Activated T-helper 17 cell treated with anti-CD3 and anti-CD28 coated beads, Interleukin-2, amount 50 U/mL, for 72 hours (primary cell): ENCODE measurements at regions not wholly inside any gene's neighbourhood (a gene's known extent, or its start where the extent isn't known, plus 50 kb on each side); places are given as distances from the start of the nearest gene placed in this dataset.

Source experiments
- ATAC-seq: fragments of 150-1000 bp; cut with Tn5 transposase; replicated peaks from 2 replicates; pipeline ENCODE4 v1.10.0; 2021; ENCODE audit warnings: mild to moderate bottlenecking, moderate library complexity
- H3K27ac Mint-ChIP-seq: one replicate; pipeline ENCODE4 v1.8.0; 2022; ENCODE audit warnings: mixed read lengths
- H3K27me3 Mint-ChIP-seq: one replicate; pipeline ENCODE4 v1.8.0; 2022; ENCODE audit warnings: mixed read lengths
- H3K36me3 Mint-ChIP-seq: one replicate; pipeline ENCODE4 v1.8.0; 2022; ENCODE audit warnings: low read depth, mild to moderate bottlenecking, mixed read lengths
- H3K4me1 Mint-ChIP-seq: one replicate; pipeline ENCODE4 v1.8.0; 2022; ENCODE audit warnings: mixed read lengths
- H3K4me3 Mint-ChIP-seq: one replicate; pipeline ENCODE4 v1.8.0; 2022; ENCODE audit warnings: mild to moderate bottlenecking, mixed read lengths
- H3K9me3 Mint-ChIP-seq: one replicate; pipeline ENCODE4 v1.8.0; 2022; ENCODE audit warnings: mixed read lengths

DNA sequence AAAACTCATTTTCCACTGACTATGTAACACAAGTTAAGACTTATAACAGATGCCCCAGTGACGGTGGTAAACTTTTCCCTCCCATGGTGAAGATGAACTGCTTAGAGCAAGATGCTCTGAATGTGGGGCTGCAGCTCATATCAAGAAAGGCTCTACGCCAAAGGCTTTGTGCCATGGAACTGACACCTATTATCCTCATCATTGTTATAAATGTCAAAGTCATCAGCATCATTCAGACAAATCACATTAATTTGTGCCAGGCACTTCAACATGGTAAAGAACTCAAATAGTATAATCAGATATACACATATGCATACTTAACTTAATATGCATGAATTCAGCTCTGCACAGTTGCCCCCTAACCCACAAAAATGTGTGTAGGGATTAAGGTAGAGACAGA is 305.9 kb upstream of the ATP10B start:
- Mint-ChIP-seq H3K27me3 (no peaks in the 10 kb centered on the region), H3K27ac (no peak overlapping the region), H3K9me3 (peaks cover 7% of the 10 kb centered on the region), H3K36me3 (no peaks in the 10 kb centered on the region), H3K4me1 (no peaks in the 10 kb centered on the region), H3K4me3 (no peak overlapping the region)
- ATAC-seq: no peak

DNA sequence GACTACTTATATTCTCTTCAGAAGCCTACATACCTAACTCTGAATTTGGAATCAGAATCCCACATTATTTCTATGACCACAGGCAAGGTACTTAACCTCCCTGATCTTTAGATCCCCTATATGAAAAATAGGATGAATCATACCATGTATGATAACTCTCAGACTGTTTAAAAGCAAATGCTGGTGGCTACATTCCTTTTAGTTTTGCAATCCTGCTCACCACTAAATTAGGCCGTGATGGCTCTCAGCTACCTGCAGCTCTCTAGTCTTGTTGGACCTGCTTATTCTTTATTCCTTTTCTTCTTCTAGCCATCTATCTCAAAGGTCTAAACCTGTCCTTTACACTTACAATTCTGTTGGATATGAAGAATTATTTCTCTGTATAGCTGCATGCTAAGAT is 303.4 kb upstream of the ATP10B start:
- H3K9me3 Mint-ChIP-seq: peaks cover 7% of the 10 kb centered on the region
- no peaks in the 10 kb centered on the region for H3K36me3 Mint-ChIP-seq
- H3K4me1 Mint-ChIP-seq: no peaks in the 10 kb centered on the region
- H3K4me3 Mint-ChIP-seq: no peak overlapping the region
- no peak for ATAC-seq
- H3K27ac Mint-ChIP-seq: no peak overlapping the region
- H3K27me3 Mint-ChIP-seq: no peaks in the 10 kb centered on the region

DNA sequence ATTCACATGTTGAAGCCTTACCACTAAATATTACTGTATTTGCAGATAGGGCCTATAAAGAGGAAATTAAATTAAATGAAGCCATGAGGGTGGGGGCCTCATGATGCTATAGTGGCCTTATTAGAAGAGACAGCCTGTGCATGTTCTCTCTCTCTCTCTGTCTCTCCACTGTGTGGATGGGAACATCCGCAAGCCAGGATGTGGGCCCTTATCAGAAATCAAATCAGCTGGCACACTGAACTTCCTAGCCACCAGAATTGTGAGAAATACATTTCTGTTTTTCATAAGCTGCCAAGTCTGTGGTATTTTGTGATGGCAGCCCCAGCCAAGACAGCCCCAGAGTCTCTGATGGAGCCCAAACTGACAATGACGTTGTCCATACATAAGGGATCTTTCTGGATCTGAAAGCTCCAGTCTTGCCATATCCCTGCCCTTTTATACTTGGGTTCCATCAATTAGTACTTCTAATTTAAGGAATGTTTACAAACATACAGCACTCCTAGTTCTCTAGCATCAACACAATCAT is 300.5 kb upstream of the ATP10B start:
- no peak for ATAC-seq
- Mint-ChIP-seq H3K36me3 (no peaks in the 10 kb centered on the region), H3K4me1 (no peaks in the 10 kb centered on the region), H3K9me3 (peaks cover 8% of the 10 kb centered on the region), H3K27ac (no peak overlapping the region), H3K27me3 (peaks cover 3% of the 10 kb centered on the region), H3K4me3 (no peak overlapping the region)

DNA sequence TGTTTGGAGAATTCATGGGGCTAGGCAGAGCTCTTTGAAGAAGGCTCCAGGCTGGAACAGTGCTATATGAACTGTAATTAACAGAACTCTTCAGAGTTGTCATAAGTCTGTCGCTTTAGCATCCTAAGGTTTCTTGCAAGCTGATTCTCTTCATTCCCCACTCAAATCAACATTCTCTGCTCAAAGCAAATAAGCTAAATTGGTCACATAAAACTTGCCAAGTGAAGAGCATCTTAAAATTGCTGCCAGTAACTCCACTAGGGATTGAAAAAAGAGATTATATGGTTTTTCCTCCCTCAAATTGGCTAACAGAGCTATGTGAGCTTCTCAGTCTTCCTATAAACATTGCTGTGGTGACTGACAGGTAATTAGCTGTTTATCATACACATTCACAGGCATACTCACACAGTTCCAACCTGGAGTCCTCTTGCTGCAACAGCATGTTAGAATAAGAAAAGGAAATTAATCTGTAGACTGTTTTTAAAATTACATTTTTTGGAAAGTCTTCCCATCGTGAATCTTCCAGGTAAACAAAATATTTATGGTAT is 298.5 kb upstream of the ATP10B start:
- H3K4me1 Mint-ChIP-seq: no peaks in the 10 kb centered on the region
- no peak overlapping the region for H3K27ac Mint-ChIP-seq
- peaks cover 3% of the 10 kb centered on the region for H3K27me3 Mint-ChIP-seq
- H3K9me3 Mint-ChIP-seq: peaks cover 5% of the 10 kb centered on the region
- no peak overlapping the region for H3K4me3 Mint-ChIP-seq
- H3K36me3 Mint-ChIP-seq: no peaks in the 10 kb centered on the region
- no peak for ATAC-seq

DNA sequence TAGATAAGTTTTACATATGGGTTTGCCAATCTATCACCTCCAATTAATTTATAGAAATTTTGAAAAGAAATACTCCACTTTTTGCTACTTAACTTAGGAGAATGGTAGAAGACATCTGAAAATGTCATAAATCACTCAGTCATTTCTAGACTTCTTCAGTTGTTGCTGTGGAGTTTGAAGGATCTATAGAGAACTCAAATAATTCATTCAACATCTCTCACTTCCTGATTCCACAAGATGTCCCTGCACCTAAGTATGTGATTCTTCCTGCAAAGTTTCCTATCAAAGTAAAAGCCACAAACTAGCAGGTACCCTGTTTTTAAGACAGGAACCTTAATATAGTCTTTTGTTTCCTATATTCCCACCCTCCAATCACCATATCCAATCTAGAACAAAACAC is 297.1 kb upstream of the ATP10B start:
- Mint-ChIP-seq H3K27ac (no peak overlapping the region), H3K27me3 (peaks cover 3% of the 10 kb centered on the region), H3K9me3 (peaks cover 5% of the 10 kb centered on the region), H3K4me3 (no peak overlapping the region), H3K4me1 (no peaks in the 10 kb centered on the region), H3K36me3 (no peaks in the 10 kb centered on the region)
- ATAC-seq: no peak

DNA sequence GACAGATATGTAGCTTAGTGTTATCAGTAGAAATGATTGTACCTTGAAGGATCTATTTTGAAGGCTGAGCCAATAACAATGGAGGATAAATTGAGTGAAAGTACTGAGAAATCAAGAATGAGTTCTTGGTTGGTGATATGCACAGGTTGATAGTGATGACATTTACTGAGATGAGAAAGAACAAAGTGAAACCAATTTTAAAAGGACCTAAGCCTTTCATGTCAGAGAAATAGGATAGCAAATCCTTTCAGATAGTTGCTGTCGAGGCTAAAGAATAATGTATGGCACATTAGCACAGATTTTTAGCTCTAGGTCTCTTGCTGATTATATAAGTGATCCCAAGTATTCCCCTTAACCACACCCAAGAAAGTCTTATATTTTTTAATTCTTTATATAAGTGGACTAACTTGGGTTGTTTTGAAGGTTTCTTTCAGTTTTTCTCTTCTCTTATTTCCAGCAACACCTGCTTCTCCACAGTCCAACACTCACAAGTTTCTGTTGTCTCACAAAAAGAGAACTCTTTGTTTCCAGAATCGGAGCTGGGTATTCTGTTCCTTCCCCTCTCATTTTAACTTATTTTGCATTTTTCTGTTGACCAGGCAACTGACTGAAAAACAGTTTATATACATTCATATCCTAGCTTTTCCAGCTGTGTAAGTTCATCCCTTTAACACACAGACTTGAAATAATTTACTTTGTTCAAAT is 286.9 kb upstream of the ATP10B start:
- no peak for ATAC-seq
- H3K9me3 Mint-ChIP-seq: peaks cover 5% of the 10 kb centered on the region
- no peak overlapping the region for H3K4me3 Mint-ChIP-seq
- no peak overlapping the region for H3K27ac Mint-ChIP-seq
- H3K36me3 Mint-ChIP-seq: no peaks in the 10 kb centered on the region
- no peaks in the 10 kb centered on the region for H3K4me1 Mint-ChIP-seq
- no peaks in the 10 kb centered on the region for H3K27me3 Mint-ChIP-seq

DNA sequence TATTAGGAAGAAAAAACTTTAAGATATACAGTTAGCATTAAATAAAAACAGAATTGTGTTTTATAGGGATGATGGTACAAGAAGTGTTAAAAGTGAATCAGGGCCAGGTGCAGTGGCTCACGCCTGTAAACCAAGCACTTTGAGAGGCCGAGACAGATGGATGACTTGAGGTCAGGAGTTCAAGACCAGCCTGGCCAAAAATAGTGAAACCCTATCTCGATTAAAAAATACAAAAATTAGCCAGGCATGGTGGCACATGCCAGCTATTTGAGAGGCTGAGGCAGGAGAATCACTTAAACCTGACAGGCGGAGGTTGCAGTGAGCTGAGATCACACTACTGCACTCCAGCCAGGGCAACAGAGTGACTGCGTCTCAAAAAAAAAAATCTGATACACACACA is 282.9 kb upstream of the ATP10B start:
- Mint-ChIP-seq H3K36me3 (no peaks in the 10 kb centered on the region), H3K4me1 (no peaks in the 10 kb centered on the region), H3K27ac (no peak overlapping the region), H3K27me3 (no peaks in the 10 kb centered on the region), H3K4me3 (no peak overlapping the region), H3K9me3 (peaks cover 5% of the 10 kb centered on the region)
- no peak for ATAC-seq

DNA sequence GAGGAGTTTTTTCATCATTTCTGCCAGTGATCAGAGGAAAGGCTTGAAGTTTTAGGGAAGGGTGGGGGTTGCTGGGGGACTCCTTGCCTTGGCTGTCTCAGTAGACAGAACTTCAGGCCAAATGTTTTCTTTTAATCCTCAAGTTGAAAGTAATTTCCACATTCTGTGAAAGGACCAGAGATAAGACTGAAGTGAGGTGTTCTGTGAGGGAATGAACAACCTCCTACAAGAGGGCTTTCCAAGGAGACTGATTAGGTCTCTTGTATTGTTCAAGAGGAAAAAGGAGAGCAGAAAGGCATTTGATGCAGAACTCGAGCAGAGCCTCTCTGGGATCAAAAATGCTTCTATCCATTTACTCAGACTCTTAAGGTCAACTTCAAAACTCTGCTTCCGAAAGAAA is 282.1 kb upstream of the ATP10B start:
- no peaks in the 10 kb centered on the region for H3K4me1 Mint-ChIP-seq
- no peaks in the 10 kb centered on the region for H3K27me3 Mint-ChIP-seq
- H3K36me3 Mint-ChIP-seq: no peaks in the 10 kb centered on the region
- peaks cover 6% of the 10 kb centered on the region for H3K9me3 Mint-ChIP-seq
- H3K27ac Mint-ChIP-seq: no peak overlapping the region
- H3K4me3 Mint-ChIP-seq: no peak overlapping the region
- no peak for ATAC-seq

DNA sequence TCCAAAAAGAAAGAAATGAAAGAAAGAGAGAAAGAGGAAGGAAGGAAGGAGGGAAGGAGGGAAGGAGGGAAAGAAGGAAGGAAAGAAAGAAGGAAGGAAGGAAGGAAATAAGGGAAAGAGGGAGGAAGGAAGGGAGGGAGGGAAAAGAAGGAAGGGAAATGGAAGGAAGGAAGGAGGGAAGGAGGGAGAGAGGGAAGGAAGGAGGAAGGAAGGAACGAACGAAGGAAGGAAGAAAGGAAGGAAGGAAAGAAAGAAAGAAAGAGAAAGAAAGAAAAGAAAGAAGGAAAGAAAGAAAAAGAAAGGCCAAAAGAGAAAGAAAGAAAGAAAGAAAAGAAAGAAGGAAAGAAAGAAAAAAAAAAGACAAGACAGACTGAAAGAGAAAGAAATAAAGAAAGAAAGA is 263.9 kb upstream of the ATP10B start:
- no peak overlapping the region for H3K27ac Mint-ChIP-seq
- H3K4me3 Mint-ChIP-seq: no peak overlapping the region
- H3K4me1 Mint-ChIP-seq: no peaks in the 10 kb centered on the region
- no peaks in the 10 kb centered on the region for H3K36me3 Mint-ChIP-seq
- H3K27me3 Mint-ChIP-seq: peaks cover 5% of the 10 kb centered on the region
- no peak for ATAC-seq
- H3K9me3 Mint-ChIP-seq: peaks cover 5% of the 10 kb centered on the region

DNA sequence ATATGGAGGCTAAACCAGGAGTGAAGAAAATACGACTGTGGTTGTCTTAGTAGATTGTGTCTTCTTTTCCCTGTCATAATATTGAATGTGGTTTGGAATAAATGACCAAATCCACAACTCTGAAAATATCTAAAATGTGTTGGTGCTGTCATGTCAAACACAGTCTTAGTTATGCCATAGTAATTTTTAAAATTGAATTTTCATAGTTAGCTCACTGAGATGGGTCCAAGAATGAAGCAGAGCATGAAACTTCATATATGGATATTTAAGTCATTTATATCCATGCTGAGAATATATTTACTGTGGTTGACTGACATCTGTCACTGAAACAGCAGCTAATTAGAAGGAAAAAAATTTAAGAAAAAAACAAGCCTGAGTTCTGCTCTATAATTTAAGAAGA is 260.4 kb upstream of the ATP10B start:
- peaks cover 3% of the 10 kb centered on the region for H3K27me3 Mint-ChIP-seq
- H3K27ac Mint-ChIP-seq: no peak overlapping the region
- H3K4me3 Mint-ChIP-seq: no peak overlapping the region
- no peaks in the 10 kb centered on the region for H3K4me1 Mint-ChIP-seq
- H3K9me3 Mint-ChIP-seq: no peaks in the 10 kb centered on the region
- no peak for ATAC-seq
- no peaks in the 10 kb centered on the region for H3K36me3 Mint-ChIP-seq

DNA sequence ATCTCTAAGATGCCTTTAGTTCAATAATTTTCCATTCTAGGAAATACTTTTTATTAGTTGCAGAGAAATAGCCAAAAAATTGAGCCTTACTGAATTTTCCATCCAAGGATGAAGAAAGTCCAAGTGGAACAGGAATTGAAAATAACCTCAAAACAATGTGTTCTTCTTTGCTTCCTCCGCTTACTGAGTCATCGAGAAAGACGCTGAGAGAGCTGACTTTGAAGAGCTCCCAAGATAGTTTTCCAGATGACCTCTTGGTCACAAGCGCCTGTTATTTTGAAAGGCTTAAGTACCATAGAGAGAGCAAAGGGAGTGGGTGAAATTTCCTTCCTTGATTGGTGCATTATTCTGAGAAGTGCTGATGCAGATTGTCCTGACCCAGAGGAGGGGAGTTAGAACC is 253.5 kb upstream of the ATP10B start:
- Mint-ChIP-seq H3K36me3 (no peaks in the 10 kb centered on the region), H3K4me3 (no peak overlapping the region), H3K9me3 (no peaks in the 10 kb centered on the region), H3K4me1 (no peaks in the 10 kb centered on the region), H3K27me3 (peaks cover 3% of the 10 kb centered on the region), H3K27ac (no peak overlapping the region)
- ATAC-seq: no peak

DNA sequence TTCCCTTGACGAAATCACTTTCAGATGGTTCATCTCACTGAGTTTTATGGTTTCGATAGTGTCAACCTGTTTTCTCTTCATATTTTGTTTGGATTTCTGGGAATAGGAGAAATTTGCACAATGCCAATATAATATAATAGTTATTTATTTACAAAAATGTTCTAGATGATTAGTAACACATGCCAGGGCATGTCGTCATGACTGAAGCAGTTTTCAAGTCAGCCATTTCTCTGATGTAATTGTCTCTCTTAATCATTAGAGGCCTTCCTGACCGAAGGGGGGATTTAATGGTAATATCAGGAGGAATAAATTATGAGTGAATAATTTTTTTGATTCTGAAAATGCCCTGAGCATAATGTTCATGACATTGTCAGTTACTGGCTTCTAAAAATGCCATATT is 246.5 kb upstream of the ATP10B start:
- Mint-ChIP-seq H3K27me3 (no peaks in the 10 kb centered on the region), H3K9me3 (no peaks in the 10 kb centered on the region), H3K4me3 (no peak overlapping the region), H3K4me1 (no peaks in the 10 kb centered on the region), H3K27ac (no peak overlapping the region), H3K36me3 (no peaks in the 10 kb centered on the region)
- no peak for ATAC-seq

DNA sequence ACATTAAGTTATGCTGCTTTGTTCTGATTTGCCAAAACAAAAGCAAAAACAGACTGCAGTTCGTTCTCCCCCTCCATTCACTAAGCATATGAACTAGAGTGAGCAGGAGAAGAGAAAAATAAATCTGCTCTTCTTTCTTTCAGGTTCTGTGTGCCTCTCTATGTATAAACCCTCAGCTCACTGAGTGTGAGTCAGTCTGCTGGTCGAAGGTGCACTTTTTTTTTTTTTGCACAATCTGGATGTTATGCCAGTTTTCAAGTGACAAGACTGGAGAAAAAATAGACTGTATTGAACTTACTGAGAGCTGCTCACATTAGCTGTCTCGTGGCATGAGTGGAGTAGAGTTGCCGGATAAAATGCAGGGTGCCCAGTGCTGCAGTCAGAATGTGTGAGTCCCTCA is 244.6 kb upstream of the ATP10B start:
- Mint-ChIP-seq H3K27me3 (no peaks in the 10 kb centered on the region), H3K27ac (no peak overlapping the region), H3K4me3 (no peak overlapping the region), H3K4me1 (no peaks in the 10 kb centered on the region), H3K36me3 (no peaks in the 10 kb centered on the region), H3K9me3 (no peaks in the 10 kb centered on the region)
- no peak for ATAC-seq

DNA sequence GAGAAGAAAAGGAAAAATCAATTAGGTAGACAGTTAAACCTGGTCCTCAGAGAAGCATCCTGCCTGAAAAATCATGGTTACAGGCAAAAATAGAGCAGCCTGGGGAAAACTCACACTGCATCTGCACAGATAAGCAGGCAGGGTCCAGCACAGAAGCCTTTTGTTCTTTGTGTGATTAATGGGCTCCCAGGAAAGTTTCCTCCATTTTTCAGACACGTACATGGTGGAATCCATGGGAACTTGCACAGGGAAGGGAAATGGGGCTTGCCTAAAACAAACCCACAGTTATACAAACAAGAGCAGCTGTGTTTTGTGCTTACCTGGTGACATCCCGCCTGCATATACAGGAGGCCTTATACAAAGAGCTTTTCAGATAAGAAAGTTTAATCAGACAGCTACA is 243.9 kb upstream of the ATP10B start:
- Mint-ChIP-seq H3K4me1 (no peaks in the 10 kb centered on the region), H3K4me3 (no peak overlapping the region), H3K27ac (no peak overlapping the region), H3K27me3 (no peaks in the 10 kb centered on the region), H3K9me3 (no peaks in the 10 kb centered on the region), H3K36me3 (no peaks in the 10 kb centered on the region)
- no peak for ATAC-seq

DNA sequence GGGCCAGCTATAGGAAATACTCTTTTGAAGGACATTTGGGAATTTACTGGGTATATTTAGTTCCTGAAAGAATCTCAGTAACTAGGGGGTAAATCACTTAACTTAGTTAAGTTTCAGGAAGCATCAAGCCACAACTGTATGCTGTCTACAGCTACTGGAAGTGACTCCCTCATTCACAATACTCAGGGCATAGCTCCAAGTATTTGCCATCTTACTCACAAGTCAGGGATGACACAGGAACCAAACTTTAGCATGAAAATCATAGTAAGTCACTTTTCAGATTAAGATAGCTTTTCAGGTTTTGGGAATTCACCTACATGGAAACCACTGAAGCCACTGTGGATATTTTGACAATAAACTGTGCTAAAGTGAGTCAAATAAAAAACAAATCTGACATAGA is 242.4 kb upstream of the ATP10B start:
- Mint-ChIP-seq H3K27ac (no peak overlapping the region), H3K9me3 (peaks cover 1% of the 10 kb centered on the region), H3K27me3 (no peaks in the 10 kb centered on the region), H3K4me3 (no peak overlapping the region), H3K36me3 (no peaks in the 10 kb centered on the region), H3K4me1 (no peaks in the 10 kb centered on the region)
- no peak for ATAC-seq
